NCI-H187 (cell line): ENCODE measurements at regions not wholly inside any gene's neighbourhood (a gene's known extent, or its start where the extent isn't known, plus 50 kb on each side); places are given as distances from the start of the nearest gene placed in this dataset.

Experiments used
- DNase-seq, 2 experiments: peaks; one replicate each; lab custom pipeline; 2025; lab: John Stamatoyannopoulos, UW

- no peak for DNase-seq
These were observed 280.8 kb downstream of the RERGL start for GRCh38 chr12:17809206-17809605.

GRCh38 chr12:17802657-17803641 lies 287.0 kb downstream of the RERGL start:
- no peak for DNase-seq

- DNase-seq = no peak
These were observed 296.1 kb downstream of the RERGL start for GRCh38 chr12:17793854-17794253.

GRCh38 chr12:17778242-17778641 lies 311.8 kb downstream of the RERGL start:
- DNase-seq = no peak

GRCh38 chr12:17763366-17763765 lies 326.6 kb downstream of the RERGL start:
- DNase-seq = no peak

GRCh38 chr12:17759982-17760381 lies 330.0 kb downstream of the RERGL start:
- no peak for DNase-seq
